GM12892 (cell line): ENCODE measurements at regions not wholly inside any gene's neighbourhood (a gene's known extent, or its start where the extent isn't known, plus 50 kb on each side); places are given as distances from the start of the nearest gene placed in this dataset.

Source experiments
- POLR2A ChIP-seq: IDR thresholded peaks from 2 replicates; pipeline ENCODE4 v1.6.1; 2011; ENCODE audit warnings: low read depth, low read length, control low read depth
- POLR2AphosphoS5 ChIP-seq: IDR thresholded peaks from 2 replicates; pipeline ENCODE4 v1.6.1; 2011; ENCODE audit warnings: low read depth, low read length, control low read depth

DNA sequence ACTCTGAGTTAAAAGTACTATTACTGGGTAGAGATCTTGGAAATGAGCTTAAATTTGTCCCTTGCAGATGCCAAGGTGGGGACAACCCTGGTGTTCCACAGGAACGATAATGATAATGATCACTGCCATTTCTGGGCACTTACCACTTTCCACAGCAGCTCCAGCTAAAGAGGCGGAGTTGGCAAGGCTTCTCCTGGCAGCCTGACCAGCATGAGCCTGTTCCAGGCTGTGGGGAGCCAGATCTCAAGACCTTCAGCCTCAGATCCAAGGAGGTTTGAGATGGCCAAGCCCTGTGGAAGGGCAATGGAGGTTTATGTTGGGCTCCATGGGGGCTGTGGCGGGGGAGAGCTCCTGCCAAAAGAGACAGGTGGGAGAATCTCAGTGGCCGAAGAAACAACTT, 244.9 kb upstream of the MVB12B start:
- no peak for TF ChIP-seq POLR2AphosphoS5
- no peak for TF ChIP-seq POLR2A
